WTC11 (cell line): ENCODE measurements at regions not wholly inside any gene's neighbourhood (a gene's known extent, or its start where the extent isn't known, plus 50 kb on each side); places are given as distances from the start of the nearest gene placed in this dataset.

Experiments used
- ATAC-seq: fragments of 200-7000 bp; cut with Tn5 transposase; 2 replicates; pipeline ENCODE4 v1.10.0; 2021; ENCODE audit warnings: mild to moderate bottlenecking, moderate library complexity
- CTCF ChIA-PET: fragments of 300-600 bp; sonication (Branson Sonifier 250); formaldehyde crosslinking; loops from one replicate; lab custom pipeline; 2021; ENCODE audit warnings: antibody characterized with exemption; lab: Charles Lee
- POLR2A ChIA-PET: fragments of 350-600 bp; sonication (Branson Sonifier 250); formaldehyde crosslinking; loops from one replicate; lab custom pipeline; 2021; ENCODE audit warnings: antibody characterized with exemption; lab: Charles Lee
- DNase-seq: peaks from one replicate; pipeline ENCODE4 v3.0.0; 2021; ENCODE audit warnings: low spot score
- H3K27ac Mint-ChIP-seq: 2 replicates; pipeline ENCODE4 v1.8.0; 2021; ENCODE audit warnings: mixed read lengths
- H3K27me3 Mint-ChIP-seq: 2 replicates; pipeline ENCODE4 v1.8.0; 2021; ENCODE audit warnings: low read depth, mild to moderate bottlenecking, moderate library complexity, mixed read lengths
- H3K36me3 Mint-ChIP-seq: 2 replicates; pipeline ENCODE4 v1.8.0; 2021; ENCODE audit warnings: mixed read lengths
- H3K4me1 Mint-ChIP-seq: 2 replicates; pipeline ENCODE4 v1.8.0; 2022; ENCODE audit warnings: mixed read lengths
- H3K4me3 Mint-ChIP-seq: 2 replicates; pipeline ENCODE4 v1.8.0; 2021; ENCODE audit warnings: mild to moderate bottlenecking, moderate library complexity, mixed read lengths
- H3K9me3 Mint-ChIP-seq: 2 replicates; pipeline ENCODE4 v1.8.0; 2021; ENCODE audit warnings: mixed read lengths
- CBFB ChIP-seq: sonication (generic); formaldehyde crosslinking; IDR thresholded peaks from 2 replicates; pipeline ENCODE4 v1.8.1; 2022; ENCODE audit warnings: mild to moderate bottlenecking, low read depth, missing genetic modification reagents
- CREB1 ChIP-seq: sonication (generic); formaldehyde crosslinking; IDR thresholded peaks from 2 replicates; pipeline ENCODE4 v1.8.0; 2023; ENCODE audit warnings: mild to moderate bottlenecking, missing genetic modification reagents
- CREM ChIP-seq: sonication (generic); formaldehyde crosslinking; IDR thresholded peaks from 2 replicates; pipeline ENCODE4 v1.8.1; 2022; ENCODE audit warnings: mild to moderate bottlenecking, missing genetic modification reagents, moderate library complexity
- FOXP1 ChIP-seq: sonication (generic); formaldehyde crosslinking; IDR thresholded peaks from 2 replicates; pipeline ENCODE4 v1.8.0; 2022; ENCODE audit warnings: missing genetic modification reagents, mild to moderate bottlenecking, moderate library complexity, borderline replicate concordance
- OVOL2 ChIP-seq: fragments of 250-450 bp; sonication (Bioruptor Pico); IDR thresholded peaks from 2 replicates; pipeline ENCODE4 v1.9.0; 2021; ENCODE audit warnings: mild to moderate bottlenecking, borderline replicate concordance
- SMAD4 ChIP-seq: sonication (generic); formaldehyde crosslinking; IDR thresholded peaks from 2 replicates; pipeline ENCODE4 v1.8.0; 2022; ENCODE audit warnings: mild to moderate bottlenecking, missing genetic modification reagents
- TEAD4 ChIP-seq: sonication (generic); formaldehyde crosslinking; IDR thresholded peaks from 2 replicates; pipeline ENCODE4 v1.8.0; 2022; ENCODE audit warnings: mild to moderate bottlenecking, missing genetic modification reagents
- TP53 ChIP-seq: sonication (generic); formaldehyde crosslinking; IDR thresholded peaks from 2 replicates; pipeline ENCODE4 v1.8.1; 2023; ENCODE audit warnings: mild to moderate bottlenecking, missing genetic modification reagents
- ZBTB21 ChIP-seq: sonication (generic); formaldehyde crosslinking; IDR thresholded peaks from 2 replicates; pipeline ENCODE4 v1.8.1; 2023; ENCODE audit warnings: mild to moderate bottlenecking, missing genetic modification reagents, borderline replicate concordance
- ZNF121 ChIP-seq: sonication (generic); formaldehyde crosslinking; IDR thresholded peaks from 2 replicates; pipeline ENCODE4 v1.8.0; 2023; ENCODE audit warnings: missing genetic modification reagents
- ZNF138 ChIP-seq: sonication (generic); formaldehyde crosslinking; conservative IDR thresholded peaks from 2 replicates; pipeline ENCODE4 v1.8.1; 2022; ENCODE audit warnings: mild to moderate bottlenecking, moderate library complexity, missing genetic modification reagents
- ZNF423 ChIP-seq: fragments of 250-450 bp; sonication (Bioruptor Pico); IDR thresholded peaks from 2 replicates; pipeline ENCODE4 v2.1.2; 2022; ENCODE audit warnings: mild to moderate bottlenecking, moderate library complexity
- TF ChIP-seq, protein P1 (sequence below): sonication (generic); formaldehyde crosslinking; IDR thresholded peaks from 2 replicates; pipeline ENCODE4 v1.8.1; 2022; ENCODE audit warnings: low read depth, missing genetic modification reagents, borderline replicate concordance
- TF ChIP-seq, protein P2 (sequence below): fragments of 200-600 bp; IDR thresholded peaks from 2 replicates; pipeline ENCODE4 v1.8.0; 2022; ENCODE audit warnings: antibody characterized with exemption
- TF ChIP-seq, protein P3 (sequence below): sonication (generic); formaldehyde crosslinking; IDR thresholded peaks from 2 replicates; pipeline ENCODE4 v1.8.1; 2022; ENCODE audit warnings: mild to moderate bottlenecking, missing genetic modification reagents, moderate library complexity, borderline replicate concordance
- TF ChIP-seq, protein P4 (sequence below): fragments of 250-450 bp; sonication (Bioruptor Pico); conservative IDR thresholded peaks from 2 replicates; pipeline ENCODE4 v1.9.0; 2021; ENCODE audit warnings: mild to moderate bottlenecking
- TF ChIP-seq, protein P5 (sequence below): sonication (generic); formaldehyde crosslinking; IDR thresholded peaks from 2 replicates; pipeline ENCODE4 v1.8.1; 2023; ENCODE audit warnings: mild to moderate bottlenecking, missing genetic modification reagents
- TF ChIP-seq, protein P6 (sequence below): sonication (generic); formaldehyde crosslinking; IDR thresholded peaks from 2 replicates; pipeline ENCODE4 v1.8.1; 2022; ENCODE audit warnings: mild to moderate bottlenecking, moderate library complexity, missing genetic modification reagents
- TF ChIP-seq, protein P7 (sequence below): sonication (generic); formaldehyde crosslinking; IDR thresholded peaks from 2 replicates; pipeline ENCODE4 v1.8.0; 2022; ENCODE audit warnings: missing genetic modification reagents
- TF ChIP-seq, protein P8 (sequence below): fragments of 250-450 bp; sonication (Bioruptor Pico); IDR thresholded peaks from 2 replicates; pipeline ENCODE4 v2.1.2; 2022; ENCODE audit warnings: mild to moderate bottlenecking, moderate library complexity

DNA sequence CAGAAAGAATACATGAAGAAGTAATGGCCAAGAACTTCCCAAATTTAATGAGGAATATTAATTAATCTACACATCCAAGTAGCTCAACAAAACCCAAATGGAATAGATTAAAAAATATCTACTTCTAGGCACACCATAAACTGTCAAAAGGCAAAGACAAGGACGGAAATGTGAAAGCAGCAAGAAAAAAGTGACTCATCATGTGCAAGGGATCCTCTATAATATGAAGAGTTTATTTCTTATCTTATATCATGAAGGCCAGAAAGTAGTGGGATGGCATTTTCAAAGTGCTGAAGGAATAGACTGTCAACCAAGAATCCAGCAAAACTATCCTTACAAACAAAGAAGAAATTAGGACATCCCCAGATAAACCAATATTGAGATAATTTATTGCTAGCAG lies 73.9 kb upstream of the PRICKLE2 start (continued):
- TF ChIP-seq, protein P1, sequence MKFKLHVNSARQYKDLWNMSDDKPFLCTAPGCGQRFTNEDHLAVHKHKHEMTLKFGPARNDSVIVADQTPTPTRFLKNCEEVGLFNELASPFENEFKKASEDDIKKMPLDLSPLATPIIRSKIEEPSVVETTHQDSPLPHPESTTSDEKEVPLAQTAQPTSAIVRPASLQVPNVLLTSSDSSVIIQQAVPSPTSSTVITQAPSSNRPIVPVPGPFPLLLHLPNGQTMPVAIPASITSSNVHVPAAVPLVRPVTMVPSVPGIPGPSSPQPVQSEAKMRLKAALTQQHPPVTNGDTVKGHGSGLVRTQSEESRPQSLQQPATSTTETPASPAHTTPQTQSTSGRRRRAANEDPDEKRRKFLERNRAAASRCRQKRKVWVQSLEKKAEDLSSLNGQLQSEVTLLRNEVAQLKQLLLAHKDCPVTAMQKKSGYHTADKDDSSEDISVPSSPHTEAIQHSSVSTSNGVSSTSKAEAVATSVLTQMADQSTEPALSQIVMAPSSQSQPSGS = no peak
- TF ChIP-seq CBFB (CRISPR knock-in tag) = no peak
- TF ChIP-seq, protein P2, sequence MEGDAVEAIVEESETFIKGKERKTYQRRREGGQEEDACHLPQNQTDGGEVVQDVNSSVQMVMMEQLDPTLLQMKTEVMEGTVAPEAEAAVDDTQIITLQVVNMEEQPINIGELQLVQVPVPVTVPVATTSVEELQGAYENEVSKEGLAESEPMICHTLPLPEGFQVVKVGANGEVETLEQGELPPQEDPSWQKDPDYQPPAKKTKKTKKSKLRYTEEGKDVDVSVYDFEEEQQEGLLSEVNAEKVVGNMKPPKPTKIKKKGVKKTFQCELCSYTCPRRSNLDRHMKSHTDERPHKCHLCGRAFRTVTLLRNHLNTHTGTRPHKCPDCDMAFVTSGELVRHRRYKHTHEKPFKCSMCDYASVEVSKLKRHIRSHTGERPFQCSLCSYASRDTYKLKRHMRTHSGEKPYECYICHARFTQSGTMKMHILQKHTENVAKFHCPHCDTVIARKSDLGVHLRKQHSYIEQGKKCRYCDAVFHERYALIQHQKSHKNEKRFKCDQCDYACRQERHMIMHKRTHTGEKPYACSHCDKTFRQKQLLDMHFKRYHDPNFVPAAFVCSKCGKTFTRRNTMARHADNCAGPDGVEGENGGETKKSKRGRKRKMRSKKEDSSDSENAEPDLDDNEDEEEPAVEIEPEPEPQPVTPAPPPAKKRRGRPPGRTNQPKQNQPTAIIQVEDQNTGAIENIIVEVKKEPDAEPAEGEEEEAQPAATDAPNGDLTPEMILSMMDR = no peak
- no peak for TF ChIP-seq OVOL2 (CRISPR knock-in tag)
- TF ChIP-seq, protein P3, sequence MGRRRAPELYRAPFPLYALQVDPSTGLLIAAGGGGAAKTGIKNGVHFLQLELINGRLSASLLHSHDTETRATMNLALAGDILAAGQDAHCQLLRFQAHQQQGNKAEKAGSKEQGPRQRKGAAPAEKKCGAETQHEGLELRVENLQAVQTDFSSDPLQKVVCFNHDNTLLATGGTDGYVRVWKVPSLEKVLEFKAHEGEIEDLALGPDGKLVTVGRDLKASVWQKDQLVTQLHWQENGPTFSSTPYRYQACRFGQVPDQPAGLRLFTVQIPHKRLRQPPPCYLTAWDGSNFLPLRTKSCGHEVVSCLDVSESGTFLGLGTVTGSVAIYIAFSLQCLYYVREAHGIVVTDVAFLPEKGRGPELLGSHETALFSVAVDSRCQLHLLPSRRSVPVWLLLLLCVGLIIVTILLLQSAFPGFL (CRISPR knock-in tag) = no peak
- no peak for TF ChIP-seq TP53 (CRISPR knock-in tag)
- TF ChIP-seq, protein P4, sequence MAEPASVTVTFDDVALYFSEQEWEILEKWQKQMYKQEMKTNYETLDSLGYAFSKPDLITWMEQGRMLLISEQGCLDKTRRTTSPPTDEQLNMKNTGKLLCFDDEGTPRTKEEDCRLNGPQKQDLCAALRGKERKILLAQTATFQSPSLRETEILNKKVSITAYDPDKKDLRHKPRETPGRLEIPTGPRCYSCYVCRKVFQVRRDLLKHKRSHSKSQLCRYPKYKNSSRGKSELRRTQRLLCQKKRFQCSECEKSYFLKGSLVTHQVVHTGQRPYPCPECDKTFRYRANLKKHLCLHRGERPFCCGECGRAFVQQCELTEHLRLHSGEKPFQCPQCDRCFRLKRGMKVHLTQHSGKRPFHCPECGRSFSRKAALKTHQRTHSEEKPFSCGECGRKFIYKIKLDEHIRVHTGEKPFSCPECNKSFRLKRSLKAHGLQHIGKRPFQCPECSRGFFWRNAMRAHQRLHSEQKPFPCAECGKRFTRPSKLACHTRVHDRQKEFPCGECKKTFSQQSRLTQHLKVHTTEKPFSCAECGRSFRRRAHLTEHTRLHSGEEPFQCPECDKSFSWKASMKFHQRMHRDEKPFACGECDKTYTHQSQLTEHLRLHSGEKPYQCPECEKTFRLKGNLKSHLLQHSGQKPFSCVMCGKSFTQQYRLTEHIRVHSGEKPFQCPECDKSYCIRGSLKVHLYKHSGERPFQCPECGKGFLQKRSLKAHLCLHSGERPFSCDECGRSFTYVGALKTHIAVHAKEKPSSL (CRISPR knock-in tag) = no peak
- TF ChIP-seq ZNF138 (CRISPR knock-in tag) = no peak
- TF ChIP-seq CREM (CRISPR knock-in tag) = no peak

DNA sequence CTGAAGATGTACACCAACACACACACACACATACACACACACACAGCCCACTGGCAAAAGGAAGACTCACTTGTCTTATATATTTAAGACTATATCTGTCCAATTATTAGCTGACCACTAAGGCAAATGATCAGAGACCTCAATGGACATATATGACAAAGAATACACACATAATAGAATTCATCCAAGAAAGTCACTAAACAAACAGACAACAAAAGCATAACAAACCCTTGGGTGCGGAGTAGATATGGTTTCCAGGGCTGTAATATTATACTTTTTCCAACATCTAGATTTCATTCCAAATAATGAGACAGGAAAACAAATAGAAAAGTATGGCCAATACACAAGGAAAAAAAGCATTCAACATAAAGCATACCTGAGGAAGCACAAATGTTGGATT lies 72.3 kb upstream of the PRICKLE2 start:
- DNase-seq (no peak), ATAC-seq (no peak)
- CTCF ChIA-PET = no interaction called here
- Mint-ChIP-seq H3K4me1 (no peaks in the 10 kb centered on the region), H3K27ac (no peak overlapping the region), H3K9me3 (peaks cover 31% of the 10 kb centered on the region), H3K4me3 (no peak overlapping the region), H3K36me3 (peaks cover 16% of the 10 kb centered on the region), H3K27me3 (peaks cover 3% of the 10 kb centered on the region; the same call in 1 of the 2 replicates)
- POLR2A ChIA-PET = no interaction called here
- TF ChIP-seq, protein P5, sequence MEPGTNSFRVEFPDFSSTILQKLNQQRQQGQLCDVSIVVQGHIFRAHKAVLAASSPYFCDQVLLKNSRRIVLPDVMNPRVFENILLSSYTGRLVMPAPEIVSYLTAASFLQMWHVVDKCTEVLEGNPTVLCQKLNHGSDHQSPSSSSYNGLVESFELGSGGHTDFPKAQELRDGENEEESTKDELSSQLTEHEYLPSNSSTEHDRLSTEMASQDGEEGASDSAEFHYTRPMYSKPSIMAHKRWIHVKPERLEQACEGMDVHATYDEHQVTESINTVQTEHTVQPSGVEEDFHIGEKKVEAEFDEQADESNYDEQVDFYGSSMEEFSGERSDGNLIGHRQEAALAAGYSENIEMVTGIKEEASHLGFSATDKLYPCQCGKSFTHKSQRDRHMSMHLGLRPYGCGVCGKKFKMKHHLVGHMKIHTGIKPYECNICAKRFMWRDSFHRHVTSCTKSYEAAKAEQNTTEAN (CRISPR knock-in tag) = no peak
- TF ChIP-seq, protein P4 (CRISPR knock-in tag) = no peak
- TF ChIP-seq, protein P6, sequence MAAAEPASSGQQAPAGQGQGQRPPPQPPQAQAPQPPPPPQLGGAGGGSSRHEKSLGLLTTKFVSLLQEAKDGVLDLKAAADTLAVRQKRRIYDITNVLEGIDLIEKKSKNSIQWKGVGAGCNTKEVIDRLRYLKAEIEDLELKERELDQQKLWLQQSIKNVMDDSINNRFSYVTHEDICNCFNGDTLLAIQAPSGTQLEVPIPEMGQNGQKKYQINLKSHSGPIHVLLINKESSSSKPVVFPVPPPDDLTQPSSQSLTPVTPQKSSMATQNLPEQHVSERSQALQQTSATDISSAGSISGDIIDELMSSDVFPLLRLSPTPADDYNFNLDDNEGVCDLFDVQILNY (CRISPR knock-in tag) = no peak
- TF ChIP-seq, protein P7, sequence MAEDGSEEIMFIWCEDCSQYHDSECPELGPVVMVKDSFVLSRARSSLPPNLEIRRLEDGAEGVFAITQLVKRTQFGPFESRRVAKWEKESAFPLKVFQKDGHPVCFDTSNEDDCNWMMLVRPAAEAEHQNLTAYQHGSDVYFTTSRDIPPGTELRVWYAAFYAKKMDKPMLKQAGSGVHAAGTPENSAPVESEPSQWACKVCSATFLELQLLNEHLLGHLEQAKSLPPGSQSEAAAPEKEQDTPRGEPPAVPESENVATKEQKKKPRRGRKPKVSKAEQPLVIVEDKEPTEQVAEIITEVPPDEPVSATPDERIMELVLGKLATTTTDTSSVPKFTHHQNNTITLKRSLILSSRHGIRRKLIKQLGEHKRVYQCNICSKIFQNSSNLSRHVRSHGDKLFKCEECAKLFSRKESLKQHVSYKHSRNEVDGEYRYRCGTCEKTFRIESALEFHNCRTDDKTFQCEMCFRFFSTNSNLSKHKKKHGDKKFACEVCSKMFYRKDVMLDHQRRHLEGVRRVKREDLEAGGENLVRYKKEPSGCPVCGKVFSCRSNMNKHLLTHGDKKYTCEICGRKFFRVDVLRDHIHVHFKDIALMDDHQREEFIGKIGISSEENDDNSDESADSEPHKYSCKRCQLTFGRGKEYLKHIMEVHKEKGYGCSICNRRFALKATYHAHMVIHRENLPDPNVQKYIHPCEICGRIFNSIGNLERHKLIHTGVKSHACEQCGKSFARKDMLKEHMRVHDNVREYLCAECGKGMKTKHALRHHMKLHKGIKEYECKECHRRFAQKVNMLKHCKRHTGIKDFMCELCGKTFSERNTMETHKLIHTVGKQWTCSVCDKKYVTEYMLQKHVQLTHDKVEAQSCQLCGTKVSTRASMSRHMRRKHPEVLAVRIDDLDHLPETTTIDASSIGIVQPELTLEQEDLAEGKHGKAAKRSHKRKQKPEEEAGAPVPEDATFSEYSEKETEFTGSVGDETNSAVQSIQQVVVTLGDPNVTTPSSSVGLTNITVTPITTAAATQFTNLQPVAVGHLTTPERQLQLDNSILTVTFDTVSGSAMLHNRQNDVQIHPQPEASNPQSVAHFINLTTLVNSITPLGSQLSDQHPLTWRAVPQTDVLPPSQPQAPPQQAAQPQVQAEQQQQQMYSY (CRISPR knock-in tag) = no peak
- TF ChIP-seq CREM (CRISPR knock-in tag) = no peak
- no peak for TF ChIP-seq FOXP1 (CRISPR knock-in tag)
- TF ChIP-seq TEAD4 (CRISPR knock-in tag) = no peak
- TF ChIP-seq ZNF423 = no peak
- TF ChIP-seq ZNF121 = no peak
- TF ChIP-seq, protein P8, sequence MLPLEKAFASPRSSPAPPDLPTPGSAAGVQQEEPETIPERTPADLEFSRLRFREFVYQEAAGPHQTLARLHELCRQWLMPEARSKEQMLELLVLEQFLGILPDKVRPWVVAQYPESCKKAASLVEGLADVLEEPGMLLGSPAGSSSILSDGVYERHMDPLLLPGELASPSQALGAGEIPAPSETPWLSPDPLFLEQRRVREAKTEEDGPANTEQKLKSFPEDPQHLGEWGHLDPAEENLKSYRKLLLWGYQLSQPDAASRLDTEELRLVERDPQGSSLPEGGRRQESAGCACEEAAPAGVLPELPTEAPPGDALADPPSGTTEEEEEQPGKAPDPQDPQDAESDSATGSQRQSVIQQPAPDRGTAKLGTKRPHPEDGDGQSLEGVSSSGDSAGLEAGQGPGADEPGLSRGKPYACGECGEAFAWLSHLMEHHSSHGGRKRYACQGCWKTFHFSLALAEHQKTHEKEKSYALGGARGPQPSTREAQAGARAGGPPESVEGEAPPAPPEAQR = no peak
- no peak for TF ChIP-seq SMAD4 (CRISPR knock-in tag)
- no peak for TF ChIP-seq CREB1 (CRISPR knock-in tag)
- no peak for TF ChIP-seq ZBTB21 (CRISPR knock-in tag)
